A204.1 (cell line): ENCODE measurements at regions not wholly inside any gene's neighbourhood (a gene's known extent, or its start where the extent isn't known, plus 50 kb on each side); places are given as distances from the start of the nearest gene placed in this dataset.
A peak's percentile ranks its signal among the peaks of the same experiment; 100 is the strongest.
"Not testable (repeated sequence)": the region's sequence is repeated elsewhere in the genome, so short reads cannot be mapped to it uniquely, and the experiment has no call there.

Experiments used
- FAIRE-seq: peaks from 2 replicates; lab custom pipeline; 2012; peaks lifted over from hg19 to GRCh38; lab: Jason Lieb, UNC

DNA sequence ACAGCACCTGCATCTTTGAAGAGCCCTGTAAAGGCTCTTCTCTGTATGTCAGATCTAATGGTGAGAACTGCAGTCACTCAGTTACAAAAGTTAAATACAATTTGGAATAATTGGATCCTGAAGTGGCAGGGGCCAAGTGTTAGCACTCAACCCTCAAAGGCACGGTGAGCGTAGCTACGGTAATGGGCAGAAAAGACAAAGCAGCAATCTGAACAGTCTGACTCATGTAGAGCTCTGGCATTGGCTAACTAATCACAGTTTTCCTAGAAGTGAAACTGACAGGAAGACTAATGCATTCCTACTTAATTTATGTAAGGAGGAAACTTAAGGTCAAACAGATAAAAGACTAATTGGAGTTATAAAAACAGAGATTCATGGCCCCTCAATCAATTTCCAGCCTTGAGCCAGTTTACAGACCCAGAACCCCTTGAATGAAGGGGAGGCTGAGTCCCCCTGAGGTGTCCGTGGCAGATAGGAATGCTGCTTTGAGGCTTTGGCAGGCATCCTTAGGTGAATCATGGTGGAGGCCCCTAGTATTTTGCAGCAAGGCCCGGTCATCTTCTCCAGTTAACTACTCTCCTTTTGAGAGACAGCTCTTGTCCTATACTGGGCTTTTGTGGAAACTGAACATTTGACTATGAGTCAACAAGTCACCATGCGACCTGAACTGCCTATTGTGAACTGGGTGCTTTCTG lies 450.7 kb downstream of the ZNF33B start:
- FAIRE-seq: not testable (repeated sequence)

DNA sequence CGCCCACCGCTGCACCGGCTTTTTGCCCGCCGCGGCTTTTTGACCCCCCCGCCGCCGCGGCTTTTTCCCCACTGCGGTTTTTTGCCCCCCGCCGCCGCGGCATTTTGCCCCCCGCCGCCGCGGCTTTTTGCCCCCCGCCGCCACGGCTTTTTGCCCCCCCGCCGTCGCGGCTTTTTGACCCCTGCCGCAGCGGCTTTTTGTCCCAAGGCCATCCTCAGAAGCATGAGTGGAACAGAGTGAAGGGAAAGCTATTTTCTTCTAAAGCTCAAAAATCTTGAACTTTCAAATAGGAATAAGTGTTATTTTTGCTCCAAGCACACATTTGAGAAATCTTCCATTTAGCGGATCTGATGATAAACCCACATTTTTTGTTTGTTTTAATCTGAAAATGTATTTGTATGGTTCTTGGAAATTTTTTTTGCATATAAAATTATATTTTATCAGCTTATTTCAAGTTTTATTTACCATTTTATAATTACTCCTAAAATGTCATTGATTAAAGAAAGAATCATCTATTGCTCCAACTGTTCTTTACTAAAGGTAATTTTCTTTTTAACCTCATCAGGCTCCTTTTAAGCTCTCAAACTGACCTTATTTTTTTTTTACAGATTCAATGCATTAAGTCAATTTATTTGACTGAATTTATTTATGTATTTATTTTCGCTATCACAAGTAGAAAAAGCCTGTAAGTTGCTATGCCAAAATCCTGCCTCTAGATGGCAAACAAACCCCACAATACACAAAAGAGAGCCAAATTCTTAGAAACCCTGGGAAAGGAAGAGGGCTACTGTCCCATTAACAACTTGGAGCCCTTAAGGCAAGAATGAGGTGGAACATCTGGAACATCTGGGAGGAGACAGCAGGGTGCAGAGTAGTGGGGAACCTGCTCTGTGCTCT lies 460.3 kb downstream of the ZNF33B start:
- peak; percentile 96 for FAIRE-seq

- FAIRE-seq: no peak
Measured at GRCh38 chr10:42177077-42177792, 461.1 kb downstream of the ZNF33B start.

DNA sequence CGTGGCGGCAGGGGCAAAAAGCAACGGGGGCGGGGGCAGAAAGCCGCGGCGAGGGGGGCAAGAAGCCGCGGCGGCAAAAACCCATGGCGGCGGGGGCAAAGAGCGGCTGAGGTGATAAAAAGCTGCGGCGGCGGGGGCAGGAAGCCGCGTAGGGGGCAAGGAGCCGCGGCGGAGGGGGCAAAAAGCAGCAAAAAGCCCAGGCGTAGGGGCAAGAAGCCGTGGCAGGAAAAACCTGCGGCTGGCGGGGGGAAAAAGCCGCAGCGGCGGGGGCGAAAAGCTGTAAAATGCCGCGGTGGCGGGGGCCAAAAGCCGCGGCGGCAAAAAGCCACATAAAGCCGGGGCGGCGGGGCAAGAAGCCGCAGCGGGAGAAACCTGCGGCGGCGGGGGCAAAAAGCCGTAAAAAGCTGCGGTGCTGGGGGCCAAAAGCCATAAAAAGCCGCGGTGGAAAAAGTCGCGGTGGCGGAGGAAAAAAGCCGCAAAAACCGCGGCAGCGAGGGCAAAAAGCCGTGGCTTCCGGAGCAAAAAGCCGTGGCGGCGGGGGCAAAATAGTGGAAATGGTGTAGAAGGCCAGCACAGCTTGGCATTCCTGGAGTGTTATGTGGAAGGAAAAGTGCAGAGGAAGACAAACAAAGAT lies 487.8 kb downstream of the ZNF33B start:
- FAIRE-seq: no peak

- no peak for FAIRE-seq
Measured at GRCh38 chr10:42149722-42150427, 488.5 kb downstream of the ZNF33B start.

DNA sequence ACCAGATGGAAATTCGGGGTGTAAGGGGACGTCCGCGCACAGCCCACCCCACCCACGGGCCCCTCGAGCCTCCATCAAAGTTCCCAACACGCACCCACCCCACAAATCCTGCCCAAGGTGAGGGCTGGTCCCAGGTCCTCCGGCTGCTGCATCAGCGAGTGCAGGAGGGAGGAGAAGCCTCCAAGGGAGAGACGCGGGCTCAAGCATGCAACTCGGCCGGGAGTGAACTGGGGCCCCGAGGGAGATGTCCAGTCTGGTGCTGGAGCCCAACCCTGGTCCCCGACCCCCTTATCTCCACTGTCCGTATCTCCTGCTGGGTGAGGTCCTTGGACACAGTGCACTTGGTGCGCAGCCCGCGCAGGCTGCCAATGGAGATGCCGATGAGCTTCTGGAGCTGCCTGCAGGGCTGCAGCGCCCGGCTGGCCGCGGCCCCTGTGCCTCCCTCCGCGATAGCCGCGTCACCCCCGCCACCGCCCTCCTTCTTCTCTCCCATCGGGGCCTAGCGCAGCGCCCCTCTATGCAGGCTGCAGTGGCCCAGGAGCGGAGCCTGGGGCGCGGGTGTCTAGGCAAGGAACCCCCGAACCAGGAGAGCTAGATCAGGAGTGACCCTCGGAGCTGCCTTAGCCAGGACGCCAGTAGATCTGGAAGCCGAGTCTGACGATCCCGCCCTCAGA lies 489.2 kb downstream of the ZNF33B start:
- FAIRE-seq: no peak

- FAIRE-seq: peak; percentile 91
Measured at GRCh38 chr10:42146165-42146564, 492.2 kb downstream of the ZNF33B start.

DNA sequence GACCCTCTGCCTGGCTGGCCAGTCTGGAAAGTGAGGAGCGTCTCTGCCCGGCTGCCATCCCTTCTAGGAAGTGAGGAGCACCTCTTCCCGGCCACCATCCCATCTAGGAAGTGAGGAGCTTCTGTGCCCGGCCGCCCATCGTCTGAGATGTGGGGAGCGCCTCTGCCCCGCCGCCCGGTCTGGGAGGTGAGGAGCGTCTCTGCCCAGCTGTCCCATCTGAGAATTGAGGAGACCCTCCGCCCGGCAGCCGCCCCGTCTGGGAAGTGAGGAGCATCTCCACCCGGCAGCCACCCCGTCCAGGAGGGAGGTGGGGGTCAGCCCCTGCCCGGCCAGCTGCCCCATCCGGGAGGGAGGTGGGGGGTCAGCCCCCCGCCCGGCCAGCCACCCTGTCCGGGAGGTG lies 500.3 kb downstream of the ZNF33B start:
- not testable (repeated sequence) for FAIRE-seq

- no peak for FAIRE-seq
Measured at GRCh38 chr10:42113158-42113450, 525.3 kb downstream of the ZNF33B start.

DNA sequence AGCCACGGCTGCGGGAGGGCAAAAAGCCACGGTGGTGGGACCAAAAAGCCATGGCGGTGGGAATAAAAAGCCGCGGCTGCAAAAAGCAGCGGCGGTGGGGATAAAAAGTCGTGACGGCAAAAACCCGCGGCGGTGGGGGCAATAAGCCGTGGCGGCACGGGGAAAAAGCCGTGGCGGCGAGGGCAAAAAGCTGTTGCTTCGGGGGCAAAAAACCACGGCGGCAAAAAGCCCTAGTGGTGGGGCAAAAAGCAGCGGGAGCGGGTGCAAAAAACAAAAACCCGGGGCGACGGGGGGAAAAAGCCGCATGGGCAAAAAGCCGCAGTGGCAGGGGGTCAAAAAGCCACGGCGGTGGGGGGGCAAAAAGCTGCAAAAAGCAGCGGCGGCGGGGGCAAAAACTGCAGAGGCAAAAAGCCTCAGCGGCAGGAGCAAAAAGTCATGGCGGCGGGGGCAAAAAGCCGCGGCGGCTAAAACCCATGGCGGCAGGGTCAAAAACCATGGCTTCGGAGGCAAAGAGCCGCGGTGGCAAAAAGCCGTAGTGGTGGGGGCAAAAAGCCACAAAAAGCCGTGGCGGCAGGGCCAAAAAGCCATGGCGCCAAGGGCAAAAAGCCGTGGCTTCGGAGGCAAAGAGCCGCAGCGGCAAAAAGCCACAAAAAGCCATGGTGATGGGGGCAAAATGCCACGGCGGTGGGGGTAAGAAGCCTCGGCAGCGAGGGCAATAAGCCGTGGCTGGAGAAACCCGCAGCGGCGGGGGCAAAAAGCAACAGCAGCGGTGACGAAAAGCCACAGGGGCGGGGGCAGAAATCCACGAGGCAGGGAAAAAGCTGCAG lies 525.8 kb downstream of the ZNF33B start:
- no peak for FAIRE-seq

DNA sequence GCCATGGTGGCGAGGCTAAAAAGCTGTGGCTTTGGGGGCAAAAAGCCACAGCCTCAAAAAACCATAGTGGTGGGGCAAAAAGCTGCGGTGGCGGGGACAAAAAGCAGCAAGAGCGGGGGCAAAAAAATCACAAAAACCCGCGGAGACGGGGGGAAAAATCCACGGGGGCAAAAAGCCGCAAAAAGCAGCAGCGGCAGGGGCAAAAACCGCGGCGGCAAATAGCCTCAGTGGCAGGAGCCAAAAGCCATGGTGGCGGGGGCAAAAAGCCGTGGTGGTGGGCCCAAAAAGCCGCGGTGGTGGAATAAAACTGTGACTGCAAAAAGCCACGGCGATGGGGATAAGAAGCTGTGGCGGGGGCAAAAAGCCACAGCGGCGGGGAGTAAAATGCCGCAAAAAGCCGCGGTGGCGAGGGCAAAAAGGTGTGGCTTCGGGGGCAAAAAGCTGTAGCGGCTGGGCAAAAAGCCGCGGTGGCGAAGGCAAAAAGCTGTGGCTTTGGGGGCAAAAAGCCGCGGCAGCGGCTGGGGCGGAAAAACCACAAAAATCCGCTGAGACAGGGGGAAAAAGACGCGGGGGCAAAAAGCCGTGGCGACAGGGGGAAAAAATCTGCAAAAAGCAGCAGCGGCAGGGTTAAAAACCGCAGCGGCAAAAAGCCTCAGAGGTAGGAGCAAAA lies 526.6 kb downstream of the ZNF33B start:
- no peak for FAIRE-seq

DNA sequence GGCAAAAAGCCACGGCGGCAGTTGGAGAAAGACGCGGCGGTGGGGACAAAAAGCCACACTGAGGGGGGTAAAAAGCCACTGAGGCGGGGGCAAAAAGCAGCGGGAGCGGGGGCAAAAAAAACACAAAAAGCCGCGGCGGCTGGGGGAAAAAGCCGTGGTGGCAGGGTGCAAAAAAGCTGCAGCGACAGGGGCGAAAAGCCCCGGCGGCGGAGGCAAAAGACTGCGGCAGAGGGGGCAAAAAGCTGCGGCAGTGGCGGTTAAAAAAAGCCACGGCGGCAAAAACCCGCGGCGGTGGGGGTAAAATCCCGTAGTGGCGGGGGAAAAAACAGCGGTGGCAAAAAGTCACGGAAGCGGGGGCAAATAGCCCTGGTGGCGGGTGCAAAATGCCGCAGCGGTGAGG lies 527.3 kb downstream of the ZNF33B start:
- no peak for FAIRE-seq
